Right lobe of liver (tissue), 4 donors: ENCODE measurements at regions not wholly inside any gene's neighbourhood (a gene's known extent, or its start where the extent isn't known, plus 50 kb on each side); places are given as distances from the start of the nearest gene placed in this dataset.

Experiments
- POLR2A ChIP-seq: fragments of 450-650 bp; IDR thresholded peaks from one replicate; pipeline ENCODE4 v1.6.1; 2017; ENCODE audit warnings: antibody characterized with exemption, mild to moderate bottlenecking
- TF ChIP-seq, protein P1 (sequence below), 4 donors: fragments of 200-600 bp in 3 of 4; fragments of 450-650 bp in 1 of 4; IDR thresholded peaks; one replicate each; pipeline versions ENCODE4 v1.5.1 to v1.8.0; 2016 to 2022; ENCODE audit warnings: antibody characterized with exemption in 4 of 4, mild to moderate bottlenecking in 2 of 4
- donor health status: DM: no; HTN: no; CAD: no.
- donor health status: DM: no; HTN: no; CAD: no.
- donor health status: DM: no; HTN: yes; CAD: no.

GRCh38 chr3:106210923-106211322, 342.1 kb upstream of the CBLB start:
- TF ChIP-seq, protein P1, sequence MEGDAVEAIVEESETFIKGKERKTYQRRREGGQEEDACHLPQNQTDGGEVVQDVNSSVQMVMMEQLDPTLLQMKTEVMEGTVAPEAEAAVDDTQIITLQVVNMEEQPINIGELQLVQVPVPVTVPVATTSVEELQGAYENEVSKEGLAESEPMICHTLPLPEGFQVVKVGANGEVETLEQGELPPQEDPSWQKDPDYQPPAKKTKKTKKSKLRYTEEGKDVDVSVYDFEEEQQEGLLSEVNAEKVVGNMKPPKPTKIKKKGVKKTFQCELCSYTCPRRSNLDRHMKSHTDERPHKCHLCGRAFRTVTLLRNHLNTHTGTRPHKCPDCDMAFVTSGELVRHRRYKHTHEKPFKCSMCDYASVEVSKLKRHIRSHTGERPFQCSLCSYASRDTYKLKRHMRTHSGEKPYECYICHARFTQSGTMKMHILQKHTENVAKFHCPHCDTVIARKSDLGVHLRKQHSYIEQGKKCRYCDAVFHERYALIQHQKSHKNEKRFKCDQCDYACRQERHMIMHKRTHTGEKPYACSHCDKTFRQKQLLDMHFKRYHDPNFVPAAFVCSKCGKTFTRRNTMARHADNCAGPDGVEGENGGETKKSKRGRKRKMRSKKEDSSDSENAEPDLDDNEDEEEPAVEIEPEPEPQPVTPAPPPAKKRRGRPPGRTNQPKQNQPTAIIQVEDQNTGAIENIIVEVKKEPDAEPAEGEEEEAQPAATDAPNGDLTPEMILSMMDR (IDR thresholded peaks at IDR 0.05) = no peak
- no peak for TF ChIP-seq POLR2A
